OCI-LY1 (cell line): ENCODE measurements at regions not wholly inside any gene's neighbourhood (a gene's known extent, or its start where the extent isn't known, plus 50 kb on each side); places are given as distances from the start of the nearest gene placed in this dataset.

ENCODE experiments used
- H2AFZ ChIP-seq: fragments of 200-600 bp; sonication (generic), shearing (Covaris generic); 2 replicates; pipeline ENCODE4 v1.6.0; 2014; ENCODE audit warnings: antibody characterized with exemption, mild to moderate bottlenecking, low read length
- H3F3A ChIP-seq: fragments of 200-600 bp; sonication (generic), shearing (Covaris generic); 2 replicates; pipeline ENCODE4 v1.6.0; 2014; ENCODE audit warnings: mild to moderate bottlenecking, antibody characterized with exemption, low read length, moderate library complexity; ENCODE audit not compliant: insufficient read depth
- H3K27ac ChIP-seq: fragments of 200-600 bp; sonication (generic); 2 replicates; pipeline ENCODE4 v1.5.1; 2014; ENCODE audit warnings: low read length, mixed run types, mild to moderate bottlenecking, low read depth; ENCODE audit not compliant: poor library complexity, severe bottlenecking
- H3K27me3 ChIP-seq: fragments of 200-600 bp; sonication (generic); 2 replicates; pipeline ENCODE4 v1.6.0; 2014; ENCODE audit warnings: antibody characterized with exemption, mild to moderate bottlenecking, low read length, moderate library complexity; ENCODE audit not compliant: insufficient read depth
- H3K36me3 ChIP-seq: fragments of 200-600 bp; sonication (generic); 2 replicates; pipeline ENCODE4 v1.6.1; 2014; ENCODE audit warnings: mild to moderate bottlenecking, antibody characterized with exemption, low read length, moderate library complexity, mixed read lengths; ENCODE audit not compliant: insufficient read depth
- H3K4me1 ChIP-seq: fragments of 200-600 bp; sonication (generic); 2 replicates; pipeline ENCODE4 v1.5.1; 2014; ENCODE audit warnings: mild to moderate bottlenecking, low read length, moderate library complexity; ENCODE audit not compliant: insufficient read depth, severe bottlenecking
- H3K4me2 ChIP-seq: fragments of 200-600 bp; sonication (generic), shearing (Covaris generic); 2 replicates; pipeline ENCODE4 v1.6.1; 2014; ENCODE audit warnings: low read length
- H3K4me3 ChIP-seq: fragments of 200-600 bp; sonication (generic); 2 replicates; pipeline ENCODE4 v1.5.1; 2014; ENCODE audit warnings: low read length, low read depth, mild to moderate bottlenecking, mixed read lengths; ENCODE audit not compliant: poor library complexity, severe bottlenecking
- H3K79me2 ChIP-seq: fragments of 200-600 bp; shearing (Covaris generic); 2 replicates; pipeline ENCODE4 v1.6.1; 2016; ENCODE audit warnings: mixed run types, low read length, mixed read lengths; ENCODE audit not compliant: insufficient read depth
- H3K9ac ChIP-seq: fragments of 200-600 bp; sonication (generic), shearing (Covaris generic); 2 replicates; pipeline ENCODE4 v1.6.1; 2014; ENCODE audit warnings: mild to moderate bottlenecking, low read length, mixed read lengths
- H3K9me2 ChIP-seq: fragments of 200-600 bp; sonication (generic), shearing (Covaris generic); 2 replicates; pipeline ENCODE4 v1.6.1; 2014; ENCODE audit warnings: low read depth, mild to moderate bottlenecking, low read length, mixed read lengths
- H3K9me3 ChIP-seq: fragments of 200-600 bp; shearing (Covaris generic); 2 replicates; pipeline ENCODE4 v1.6.1; 2014; ENCODE audit warnings: low read length, mixed read lengths
- H4K20me1 ChIP-seq: fragments of 200-600 bp; sonication (generic), shearing (Covaris generic); 2 replicates; pipeline ENCODE4 v1.6.0; 2016; ENCODE audit warnings: mild to moderate bottlenecking, low read length; ENCODE audit not compliant: insufficient read depth
- CTCF ChIP-seq: fragments of 200-600 bp; sonication (generic), shearing (Covaris generic); IDR thresholded peaks from 2 replicates; pipeline ENCODE4 v1.5.1; 2017; ENCODE audit warnings: mild to moderate bottlenecking, antibody characterized with exemption, low read length, moderate library complexity, mixed read lengths
- EZH2 ChIP-seq: fragments of 200-600 bp; sonication (generic), shearing (Covaris generic); IDR thresholded peaks from 2 replicates; pipeline ENCODE4 v1.8.0; 2017; ENCODE audit warnings: borderline replicate concordance, mixed run types, mild to moderate bottlenecking, antibody characterized with exemption, low read length, moderate library complexity, mixed read lengths

GRCh38 chr13:43992211-43992610 lies 112.5 kb downstream of the LACC1 start:
- Histone ChIP-seq H3K9ac (no peak overlapping the region), H3K9me3 (no peaks in the 10 kb centered on the region), H3K4me1 (no peaks in the 10 kb centered on the region), H3K4me2 (no peak overlapping the region), H3K4me3 (no peak overlapping the region), H4K20me1 (no peaks in the 10 kb centered on the region), H3K36me3 (no peaks in the 10 kb centered on the region), H3K27ac (no peak overlapping the region), H3K27me3 (no peaks in the 10 kb centered on the region), H3K79me2 (no peaks in the 10 kb centered on the region), H3F3A (no peaks in the 10 kb centered on the region), H3K9me2 (no peaks in the 10 kb centered on the region), H2AFZ (no peak overlapping the region)
- TF ChIP-seq EZH2 = no peak
- TF ChIP-seq CTCF = no peak

DNA sequence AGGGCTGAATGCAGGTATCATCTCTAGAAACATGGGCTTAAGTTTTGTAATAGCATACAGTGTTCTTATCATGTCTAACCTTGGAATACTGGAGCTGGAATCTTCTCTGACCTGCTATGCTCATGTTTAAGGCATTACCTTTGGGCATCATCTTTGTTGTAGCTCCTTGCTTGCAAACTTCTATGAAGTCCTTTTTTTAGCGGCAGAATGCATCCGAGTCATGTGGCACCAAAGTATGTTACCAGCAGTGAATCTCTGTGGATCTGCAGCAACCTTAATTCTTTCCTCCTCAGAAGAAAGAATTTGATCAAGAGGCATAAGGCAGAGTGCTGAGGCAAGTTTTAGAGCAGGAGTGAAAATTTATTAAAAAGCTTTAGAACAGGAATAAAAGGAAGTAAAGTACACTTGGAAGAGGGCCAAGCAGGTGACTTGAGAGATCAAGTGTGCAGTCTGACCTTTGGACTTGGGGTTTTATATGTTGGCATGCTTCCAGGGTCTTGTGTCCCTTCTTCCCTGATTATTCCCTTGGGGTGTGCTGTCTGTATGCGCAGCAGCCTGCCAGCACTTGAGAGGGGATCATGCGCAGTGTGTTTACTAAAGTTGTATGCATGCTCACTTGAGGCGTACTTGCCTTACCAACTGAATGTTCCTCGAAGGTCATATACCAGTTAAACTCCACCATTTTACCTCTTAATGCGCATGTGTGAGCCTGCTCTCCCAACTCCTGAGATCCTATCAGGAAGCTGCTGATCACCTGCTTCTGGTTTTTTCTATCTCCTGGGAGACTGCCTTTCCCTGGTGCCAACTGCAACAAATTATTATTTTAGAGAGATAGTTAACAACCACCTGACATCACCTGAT lies 115.5 kb downstream of the LACC1 start:
- Histone ChIP-seq H2AFZ (no peak overlapping the region), H3K9me3 (no peaks in the 10 kb centered on the region), H3K36me3 (no peaks in the 10 kb centered on the region), H3K4me1 (no peaks in the 10 kb centered on the region), H3K4me3 (no peak overlapping the region), H3K79me2 (no peaks in the 10 kb centered on the region), H4K20me1 (no peaks in the 10 kb centered on the region), H3K27ac (no peak overlapping the region), H3K4me2 (no peak overlapping the region), H3K9me2 (no peaks in the 10 kb centered on the region), H3K9ac (no peak overlapping the region), H3F3A (no peaks in the 10 kb centered on the region), H3K27me3 (no peaks in the 10 kb centered on the region)
- TF ChIP-seq EZH2 (no peak), CTCF (no peak)

- no peaks in the 10 kb centered on the region for H3K36me3 ChIP-seq
- no peak overlapping the region for H3K4me3 ChIP-seq
- no peaks in the 10 kb centered on the region for H3K4me1 ChIP-seq
- H3K9me2 ChIP-seq = no peaks in the 10 kb centered on the region
- no peaks in the 10 kb centered on the region for H3K79me2 ChIP-seq
- H3K4me2 ChIP-seq = no peak overlapping the region
- no peaks in the 10 kb centered on the region for H4K20me1 ChIP-seq
- no peak overlapping the region for H2AFZ ChIP-seq
- no peaks in the 10 kb centered on the region for H3K27me3 ChIP-seq
- no peaks in the 10 kb centered on the region for H3F3A ChIP-seq
- H3K9ac ChIP-seq = no peak overlapping the region
- no peaks in the 10 kb centered on the region for H3K9me3 ChIP-seq
- TF ChIP-seq EZH2 = no peak
- TF ChIP-seq CTCF = no peak
- no peak overlapping the region for H3K27ac ChIP-seq
Observed at GRCh38 chr13:43996221-43996620, 116.5 kb downstream of the LACC1 start.
